Endodermal cell (in vitro differentiated cells): ENCODE measurements at regions not wholly inside any gene's neighbourhood (a gene's known extent, or its start where the extent isn't known, plus 50 kb on each side); places are given as distances from the start of the nearest gene placed in this dataset.

Source experiments
- DNase-seq: peaks from one replicate; pipeline ENCODE4 v3.0.0-alpha.2; 2017
- H3K27ac ChIP-seq: 2 replicates; pipeline ENCODE4 v1.5.1; 2013; ENCODE audit warnings: mild to moderate bottlenecking, low read depth, low read length, moderate library complexity
- H3K27me3 ChIP-seq: 2 replicates; pipeline ENCODE4 v1.6.1; 2013; ENCODE audit warnings: mild to moderate bottlenecking, low read length, moderate library complexity; ENCODE audit not compliant: insufficient read depth, control insufficient read depth, poor library complexity, severe bottlenecking
- H3K36me3 ChIP-seq: 2 replicates; pipeline ENCODE4 v1.7.0; 2013; ENCODE audit warnings: mild to moderate bottlenecking, low read length, moderate library complexity; ENCODE audit not compliant: control insufficient read depth, insufficient read depth
- H3K4me1 ChIP-seq: one replicate; pipeline ENCODE4 v1.7.0; 2013; ENCODE audit warnings: low read length; ENCODE audit not compliant: control insufficient read depth, insufficient read depth
- H3K4me3 ChIP-seq: 2 replicates; pipeline ENCODE4 v1.5.1; 2013; ENCODE audit warnings: mild to moderate bottlenecking, low read length, moderate library complexity
- H3K9ac ChIP-seq: 2 replicates; pipeline ENCODE4 v1.6.1; 2013; ENCODE audit warnings: mild to moderate bottlenecking, low read length, moderate library complexity; ENCODE audit not compliant: poor library complexity, severe bottlenecking; ENCODE audit errors: extremely low read depth
- H3K9me3 ChIP-seq: 2 replicates; pipeline ENCODE4 v1.6.1; 2013; ENCODE audit warnings: mild to moderate bottlenecking, low read length, moderate library complexity; ENCODE audit not compliant: control insufficient read depth
- H3K27ac Mint-ChIP-seq: 2 replicates; pipeline ENCODE4 v1.8.0; 2020; ENCODE audit warnings: mixed read lengths
- H3K27me3 Mint-ChIP-seq: 2 replicates; pipeline ENCODE4 v1.8.0; 2021; ENCODE audit warnings: mild to moderate bottlenecking, mixed read lengths; ENCODE audit not compliant: insufficient read depth
- H3K36me3 Mint-ChIP-seq: 2 replicates; pipeline ENCODE4 v1.8.0; 2020; ENCODE audit warnings: low read depth, mixed read lengths
- H3K4me1 Mint-ChIP-seq: 2 replicates; pipeline ENCODE4 v1.8.0; 2020; ENCODE audit warnings: mixed read lengths
- H3K4me3 Mint-ChIP-seq: 2 replicates; pipeline ENCODE4 v1.8.0; 2020; ENCODE audit warnings: mild to moderate bottlenecking, moderate library complexity, mixed read lengths
- H3K9me3 Mint-ChIP-seq: 2 replicates; pipeline ENCODE4 v1.8.0; 2020; ENCODE audit warnings: mild to moderate bottlenecking, mixed read lengths
- WGBS, 2 experiments: methylation state at CpG; one replicate each; pipeline versions ENCODE4 v1.1.5 to v1.1.7; 2013; ENCODE audit warnings: missing lambda C conversion rate in 2 of 2, mixed read lengths in 1 of 2; ENCODE audit not compliant: insufficient coverage in 1 of 2, insufficient read length in 1 of 2; 5-methylcytosine and 5-hydroxymethylcytosine counted together
- TF ChIP-seq, protein P1 (sequence below): fragments of 200-600 bp; sonication (generic); conservative IDR thresholded peaks from 2 replicates; pipeline ENCODE4 v1.5.0; 2021; ENCODE audit warnings: antibody characterized with exemption, mild to moderate bottlenecking

DNA sequence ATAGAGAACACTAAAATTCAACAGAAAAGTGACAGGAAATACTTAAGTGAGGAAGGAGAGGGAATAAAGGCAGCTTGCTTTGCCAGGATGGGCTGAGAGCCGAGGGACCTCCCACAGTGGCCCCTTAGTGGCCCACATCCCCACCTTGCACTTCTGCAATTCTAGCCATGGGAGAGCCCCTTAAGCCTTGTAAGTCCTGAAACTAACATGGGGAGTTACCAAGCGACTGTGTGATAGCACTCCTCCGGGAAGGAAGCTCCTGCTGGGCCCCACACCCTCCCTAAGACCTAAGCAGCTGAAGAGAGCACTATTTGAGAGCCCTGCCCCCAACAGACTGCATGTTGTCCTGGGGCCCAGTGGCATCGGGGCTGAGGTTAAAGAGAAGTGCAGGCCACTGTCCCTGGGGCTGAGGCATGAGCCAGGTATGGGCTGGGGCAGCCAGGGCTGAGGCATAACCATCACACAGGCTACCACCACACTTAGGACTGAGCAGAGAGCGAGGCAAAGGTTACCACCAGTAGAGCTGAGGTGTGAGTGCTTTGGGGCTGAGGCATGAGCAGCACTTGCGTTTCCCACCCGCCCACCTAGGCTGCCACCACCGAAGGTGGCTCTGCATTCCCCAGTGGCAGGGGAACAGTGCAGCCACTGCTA is 301.8 kb upstream of the TRPC7 start:
- Mint-ChIP-seq H3K27ac (peak overlapping the region; percentile 64), H3K27me3 (no peaks in the 10 kb centered on the region), H3K4me1 (peaks cover 24% of the 10 kb centered on the region), H3K9me3 (peaks cover 7% of the 10 kb centered on the region), H3K36me3 (peaks cover 3% of the 10 kb centered on the region), H3K4me3 (no peak overlapping the region)
- WGBS, 2 experiments, result 33 to 60% methylated on average over 1 to 8 of the region's 8 CpGs
- no peak overlapping the region for H3K9ac ChIP-seq
- peaks cover 7% of the 10 kb centered on the region for H3K9me3 ChIP-seq
- H3K36me3 ChIP-seq, result no peaks in the 10 kb centered on the region
- no peaks in the 10 kb centered on the region for H3K27me3 ChIP-seq
- peaks cover 5% of the 10 kb centered on the region for H3K4me1 ChIP-seq
- peak; percentile 73 for DNase-seq
- TF ChIP-seq, protein P1, sequence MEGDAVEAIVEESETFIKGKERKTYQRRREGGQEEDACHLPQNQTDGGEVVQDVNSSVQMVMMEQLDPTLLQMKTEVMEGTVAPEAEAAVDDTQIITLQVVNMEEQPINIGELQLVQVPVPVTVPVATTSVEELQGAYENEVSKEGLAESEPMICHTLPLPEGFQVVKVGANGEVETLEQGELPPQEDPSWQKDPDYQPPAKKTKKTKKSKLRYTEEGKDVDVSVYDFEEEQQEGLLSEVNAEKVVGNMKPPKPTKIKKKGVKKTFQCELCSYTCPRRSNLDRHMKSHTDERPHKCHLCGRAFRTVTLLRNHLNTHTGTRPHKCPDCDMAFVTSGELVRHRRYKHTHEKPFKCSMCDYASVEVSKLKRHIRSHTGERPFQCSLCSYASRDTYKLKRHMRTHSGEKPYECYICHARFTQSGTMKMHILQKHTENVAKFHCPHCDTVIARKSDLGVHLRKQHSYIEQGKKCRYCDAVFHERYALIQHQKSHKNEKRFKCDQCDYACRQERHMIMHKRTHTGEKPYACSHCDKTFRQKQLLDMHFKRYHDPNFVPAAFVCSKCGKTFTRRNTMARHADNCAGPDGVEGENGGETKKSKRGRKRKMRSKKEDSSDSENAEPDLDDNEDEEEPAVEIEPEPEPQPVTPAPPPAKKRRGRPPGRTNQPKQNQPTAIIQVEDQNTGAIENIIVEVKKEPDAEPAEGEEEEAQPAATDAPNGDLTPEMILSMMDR, result no peak
- H3K27ac ChIP-seq, result no peak overlapping the region
- no peak overlapping the region for H3K4me3 ChIP-seq

DNA sequence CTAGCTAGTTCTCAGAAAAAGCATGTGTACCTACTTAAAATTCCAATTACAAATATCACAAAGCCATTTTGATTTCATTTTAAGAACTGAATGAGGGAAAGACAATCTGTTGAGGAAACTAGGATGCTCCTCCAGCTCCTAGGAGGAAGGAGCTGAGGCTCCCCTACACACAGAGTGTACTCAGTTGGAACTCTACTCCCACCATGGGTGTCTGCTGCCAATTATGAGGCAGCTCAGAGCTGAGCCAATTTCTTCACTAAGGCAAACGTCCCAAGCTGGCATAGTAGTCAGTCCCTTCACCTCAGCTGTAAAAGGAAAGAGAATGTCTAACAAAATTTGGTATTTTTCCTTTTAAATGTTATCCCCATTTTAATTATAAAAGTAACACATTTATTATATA is 300.0 kb upstream of the TRPC7 start:
- H3K4me3 Mint-ChIP-seq, result no peak overlapping the region
- Histone ChIP-seq H3K4me1 (peaks cover 5% of the 10 kb centered on the region), H3K9me3 (peaks cover 5% of the 10 kb centered on the region), H3K27ac (no peak overlapping the region), H3K36me3 (no peaks in the 10 kb centered on the region), H3K27me3 (no peaks in the 10 kb centered on the region), H3K4me3 (no peak overlapping the region), H3K9ac (no peak overlapping the region)
- 85% methylated on average over 1 of the region's 1 CpG; no CpG with 5 or more reads in 1 of the 2 experiments for WGBS, 2 experiments
- H3K27ac Mint-ChIP-seq, result no peak overlapping the region
- TF ChIP-seq, protein P1, result no peak
- peaks cover 6% of the 10 kb centered on the region for H3K9me3 Mint-ChIP-seq
- H3K4me1 Mint-ChIP-seq, result peaks cover 24% of the 10 kb centered on the region
- no peaks in the 10 kb centered on the region for H3K27me3 Mint-ChIP-seq
- H3K36me3 Mint-ChIP-seq, result peaks cover 3% of the 10 kb centered on the region
- DNase-seq, result no peak

DNA sequence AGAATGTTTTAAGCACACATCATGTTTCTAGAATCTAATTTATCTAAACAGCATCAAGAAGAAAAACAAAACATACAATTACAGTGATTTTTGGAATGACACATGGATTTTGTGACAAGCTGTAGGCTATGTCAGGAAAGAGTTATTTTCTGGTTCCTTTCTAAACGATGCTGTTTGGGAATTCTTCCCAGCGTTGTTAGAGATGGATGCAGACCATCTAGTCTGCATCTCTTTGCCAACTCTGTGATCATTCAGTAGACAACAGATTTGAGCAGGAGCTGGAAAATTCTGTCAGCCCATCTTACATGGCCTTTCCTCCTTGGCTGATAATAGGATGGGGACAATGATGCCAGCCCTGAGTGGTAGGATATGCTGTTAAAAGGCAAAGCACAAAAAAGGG is 295.7 kb upstream of the TRPC7 start:
- H3K4me1 ChIP-seq, result no peaks in the 10 kb centered on the region
- H3K36me3 ChIP-seq, result no peaks in the 10 kb centered on the region
- no peaks in the 10 kb centered on the region for H3K36me3 Mint-ChIP-seq
- no peak overlapping the region for H3K4me3 Mint-ChIP-seq
- TF ChIP-seq, protein P1, result no peak
- no peak overlapping the region for H3K4me3 ChIP-seq
- no peaks in the 10 kb centered on the region for H3K27me3 Mint-ChIP-seq
- H3K27ac Mint-ChIP-seq, result no peak overlapping the region
- 90 to 92% methylated on average over 2 of the region's 2 CpGs for WGBS, 2 experiments
- no peak for DNase-seq
- H3K4me1 Mint-ChIP-seq, result peaks cover 3% of the 10 kb centered on the region
- H3K27ac ChIP-seq, result no peak overlapping the region
- H3K9ac ChIP-seq, result no peak overlapping the region
- no peaks in the 10 kb centered on the region for H3K9me3 Mint-ChIP-seq
- H3K9me3 ChIP-seq, result no peaks in the 10 kb centered on the region
- H3K27me3 ChIP-seq, result no peaks in the 10 kb centered on the region
